ENCODE measurements at regions not wholly inside any gene's neighbourhood (a gene's known extent, or its start where the extent isn't known, plus 50 kb on each side); places are given as distances from the start of the nearest gene placed in this dataset.

DNA sequence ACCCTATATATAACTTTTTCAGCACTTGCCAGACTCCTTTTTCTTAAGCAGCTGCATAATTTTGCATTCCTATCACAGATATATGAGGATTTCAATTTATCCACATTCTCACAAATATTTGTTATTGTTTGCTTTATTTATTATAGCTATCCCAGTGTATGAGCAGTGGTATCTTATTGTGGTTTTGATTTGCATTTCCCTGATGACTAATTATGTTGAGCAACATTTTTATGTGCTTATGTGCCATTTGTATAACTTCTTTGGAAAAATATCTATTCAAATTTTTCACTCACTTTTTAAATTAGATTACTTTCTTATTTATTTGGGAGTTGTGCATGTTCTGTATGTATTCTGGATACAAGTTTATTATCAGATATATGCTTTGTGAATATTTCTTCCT, 361.9 kb downstream of the KCTD8 start:
- no peak overlapping the region for H3K27ac ChIP-seq (ENCODE audit: control insufficient read depth, insufficient read depth)
- RAD21 ChIA-PET (ENCODE audit: unreplicated experiment) = no interaction called here
- ATAC-seq = no peak
- H3K4me2 ChIP-seq (ENCODE audit: control insufficient read depth, insufficient read depth) = no peak overlapping the region
- in situ Hi-C loops (cut with MboI) = no loop called here
- DNase-seq (ENCODE audit: low read depth, low spot score) = no peak
- H2AFZ ChIP-seq (ENCODE audit: control insufficient read depth, low read depth, low read length) = no peak overlapping the region
- CTCF ChIA-PET = no interaction called here
- no peaks in the 10 kb centered on the region for H3K4me1 ChIP-seq (ENCODE audit: control insufficient read depth, insufficient read depth, low read length)
- H3K27me3 ChIP-seq (replicated peaks in 1 of 2; ENCODE audit: control insufficient read depth in 2 of 2, insufficient read depth in 2 of 2, low read length in 1 of 2) = no peaks in the 10 kb centered on the region
- intact Hi-C loops (cut with micrococcal nuclease; ENCODE audit: unreplicated experiment) = no loop called here
- BruUV-seq (replicated peaks) = no TSS peak
- no peak overlapping the region for H3K9ac ChIP-seq (ENCODE audit: control insufficient read depth, insufficient read depth, low read length)
- POLR2A ChIA-PET = no interaction called here
- no peaks in the 10 kb centered on the region for H3K79me2 ChIP-seq (ENCODE audit: control insufficient read depth, insufficient read depth, low read length)
- TF ChIP-seq YBX1 (IDR thresholded peaks at IDR 0.05) (no peak), HCFC1 (IDR thresholded peaks at IDR 0.05; ENCODE audit: low read length) (no peak), LARP7 (IDR thresholded peaks at IDR 0.05) (no peak), POU2F2 (IDR thresholded peaks at IDR 0.05; ENCODE audit: borderline replicate concordance, low read depth, low read length) (no peak), MEF2A (IDR thresholded peaks at IDR 0.05; ENCODE audit: insufficient read depth, low read depth, low read length) (no peak), DPF2 (IDR thresholded peaks at IDR 0.05) (no peak), BMI1 (IDR thresholded peaks at IDR 0.05; ENCODE audit: borderline replicate concordance) (no peak), EZH2 (IDR thresholded peaks at IDR 0.05; ENCODE audit: borderline replicate concordance, control insufficient read depth, low read depth, low read length) (no peak)
- TF ChIP-seq, protein P1, sequence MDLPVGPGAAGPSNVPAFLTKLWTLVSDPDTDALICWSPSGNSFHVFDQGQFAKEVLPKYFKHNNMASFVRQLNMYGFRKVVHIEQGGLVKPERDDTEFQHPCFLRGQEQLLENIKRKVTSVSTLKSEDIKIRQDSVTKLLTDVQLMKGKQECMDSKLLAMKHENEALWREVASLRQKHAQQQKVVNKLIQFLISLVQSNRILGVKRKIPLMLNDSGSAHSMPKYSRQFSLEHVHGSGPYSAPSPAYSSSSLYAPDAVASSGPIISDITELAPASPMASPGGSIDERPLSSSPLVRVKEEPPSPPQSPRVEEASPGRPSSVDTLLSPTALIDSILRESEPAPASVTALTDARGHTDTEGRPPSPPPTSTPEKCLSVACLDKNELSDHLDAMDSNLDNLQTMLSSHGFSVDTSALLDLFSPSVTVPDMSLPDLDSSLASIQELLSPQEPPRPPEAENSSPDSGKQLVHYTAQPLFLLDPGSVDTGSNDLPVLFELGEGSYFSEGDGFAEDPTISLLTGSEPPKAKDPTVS (IDR thresholded peaks at IDR 0.05; ENCODE audit: low read depth, low read length) = no peak
- TF ChIP-seq, protein P2, sequence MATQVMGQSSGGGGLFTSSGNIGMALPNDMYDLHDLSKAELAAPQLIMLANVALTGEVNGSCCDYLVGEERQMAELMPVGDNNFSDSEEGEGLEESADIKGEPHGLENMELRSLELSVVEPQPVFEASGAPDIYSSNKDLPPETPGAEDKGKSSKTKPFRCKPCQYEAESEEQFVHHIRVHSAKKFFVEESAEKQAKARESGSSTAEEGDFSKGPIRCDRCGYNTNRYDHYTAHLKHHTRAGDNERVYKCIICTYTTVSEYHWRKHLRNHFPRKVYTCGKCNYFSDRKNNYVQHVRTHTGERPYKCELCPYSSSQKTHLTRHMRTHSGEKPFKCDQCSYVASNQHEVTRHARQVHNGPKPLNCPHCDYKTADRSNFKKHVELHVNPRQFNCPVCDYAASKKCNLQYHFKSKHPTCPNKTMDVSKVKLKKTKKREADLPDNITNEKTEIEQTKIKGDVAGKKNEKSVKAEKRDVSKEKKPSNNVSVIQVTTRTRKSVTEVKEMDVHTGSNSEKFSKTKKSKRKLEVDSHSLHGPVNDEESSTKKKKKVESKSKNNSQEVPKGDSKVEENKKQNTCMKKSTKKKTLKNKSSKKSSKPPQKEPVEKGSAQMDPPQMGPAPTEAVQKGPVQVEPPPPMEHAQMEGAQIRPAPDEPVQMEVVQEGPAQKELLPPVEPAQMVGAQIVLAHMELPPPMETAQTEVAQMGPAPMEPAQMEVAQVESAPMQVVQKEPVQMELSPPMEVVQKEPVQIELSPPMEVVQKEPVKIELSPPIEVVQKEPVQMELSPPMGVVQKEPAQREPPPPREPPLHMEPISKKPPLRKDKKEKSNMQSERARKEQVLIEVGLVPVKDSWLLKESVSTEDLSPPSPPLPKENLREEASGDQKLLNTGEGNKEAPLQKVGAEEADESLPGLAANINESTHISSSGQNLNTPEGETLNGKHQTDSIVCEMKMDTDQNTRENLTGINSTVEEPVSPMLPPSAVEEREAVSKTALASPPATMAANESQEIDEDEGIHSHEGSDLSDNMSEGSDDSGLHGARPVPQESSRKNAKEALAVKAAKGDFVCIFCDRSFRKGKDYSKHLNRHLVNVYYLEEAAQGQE (IDR thresholded peaks at IDR 0.05; ENCODE audit: low read depth, low read length) = no peak
- H3K36me3 ChIP-seq (ENCODE audit: control insufficient read depth in 2 of 2, insufficient read depth in 2 of 2, low read length in 1 of 2) = no peaks in the 10 kb centered on the region
- SMC1A ChIA-PET (ENCODE audit: uncharacterized antibody, unreplicated experiment) = interaction anchor here (0.6 kb wide), 1 partner anchor 630 kb away, joined by 3 read pairs; no protein-coding TSS in a partner anchor
- FAIRE-seq = no peak
- no peaks in the 10 kb centered on the region for H3K9me3 ChIP-seq (replicated peaks; ENCODE audit: control insufficient read depth, insufficient read depth, low read length)
- no peaks in the 10 kb centered on the region for H4K20me1 ChIP-seq (ENCODE audit: control insufficient read depth, insufficient read depth)
- H3K4me3 ChIP-seq = no peak overlapping the region

Data from GM12878 (cell line).